ENCODE measurements at regions not wholly inside any gene's neighbourhood (a gene's known extent, or its start where the extent isn't known, plus 50 kb on each side); places are given as distances from the start of the nearest gene placed in this dataset.

GRCh38 chr14:85129921-85130320, 400.0 kb upstream of the FLRT2 start:
- no peak for TF ChIP-seq CTCF (conservative IDR thresholded peaks at IDR 0.05; ENCODE audit: low read depth in 2 of 2)
- TF ChIP-seq JUNB (IDR thresholded peaks at IDR 0.05; ENCODE audit: unreplicated experiment): no peak
- no peak for TF ChIP-seq EZH2phosphoT487 (IDR thresholded peaks at IDR 0.05; ENCODE audit: unreplicated experiment)
- no peak for TF ChIP-seq POLR2AphosphoS5 (IDR thresholded peaks at IDR 0.05; ENCODE audit: low read depth)
- TF ChIP-seq, protein P1, sequence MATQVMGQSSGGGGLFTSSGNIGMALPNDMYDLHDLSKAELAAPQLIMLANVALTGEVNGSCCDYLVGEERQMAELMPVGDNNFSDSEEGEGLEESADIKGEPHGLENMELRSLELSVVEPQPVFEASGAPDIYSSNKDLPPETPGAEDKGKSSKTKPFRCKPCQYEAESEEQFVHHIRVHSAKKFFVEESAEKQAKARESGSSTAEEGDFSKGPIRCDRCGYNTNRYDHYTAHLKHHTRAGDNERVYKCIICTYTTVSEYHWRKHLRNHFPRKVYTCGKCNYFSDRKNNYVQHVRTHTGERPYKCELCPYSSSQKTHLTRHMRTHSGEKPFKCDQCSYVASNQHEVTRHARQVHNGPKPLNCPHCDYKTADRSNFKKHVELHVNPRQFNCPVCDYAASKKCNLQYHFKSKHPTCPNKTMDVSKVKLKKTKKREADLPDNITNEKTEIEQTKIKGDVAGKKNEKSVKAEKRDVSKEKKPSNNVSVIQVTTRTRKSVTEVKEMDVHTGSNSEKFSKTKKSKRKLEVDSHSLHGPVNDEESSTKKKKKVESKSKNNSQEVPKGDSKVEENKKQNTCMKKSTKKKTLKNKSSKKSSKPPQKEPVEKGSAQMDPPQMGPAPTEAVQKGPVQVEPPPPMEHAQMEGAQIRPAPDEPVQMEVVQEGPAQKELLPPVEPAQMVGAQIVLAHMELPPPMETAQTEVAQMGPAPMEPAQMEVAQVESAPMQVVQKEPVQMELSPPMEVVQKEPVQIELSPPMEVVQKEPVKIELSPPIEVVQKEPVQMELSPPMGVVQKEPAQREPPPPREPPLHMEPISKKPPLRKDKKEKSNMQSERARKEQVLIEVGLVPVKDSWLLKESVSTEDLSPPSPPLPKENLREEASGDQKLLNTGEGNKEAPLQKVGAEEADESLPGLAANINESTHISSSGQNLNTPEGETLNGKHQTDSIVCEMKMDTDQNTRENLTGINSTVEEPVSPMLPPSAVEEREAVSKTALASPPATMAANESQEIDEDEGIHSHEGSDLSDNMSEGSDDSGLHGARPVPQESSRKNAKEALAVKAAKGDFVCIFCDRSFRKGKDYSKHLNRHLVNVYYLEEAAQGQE (IDR thresholded peaks at IDR 0.05; ENCODE audit: unreplicated experiment): no peak
- no peak for TF ChIP-seq NANOG (IDR thresholded peaks at IDR 0.05; ENCODE audit: borderline replicate concordance)
- no peak for TF ChIP-seq CREB1 (CRISPR knock-in tag; IDR thresholded peaks at IDR 0.05; ENCODE audit: low read depth)

Measured in GM23338 (cell line).